ENCODE measurements at regions not wholly inside any gene's neighbourhood (a gene's known extent, or its start where the extent isn't known, plus 50 kb on each side); places are given as distances from the start of the nearest gene placed in this dataset.
"Not testable (repeated sequence)": the region's sequence is repeated elsewhere in the genome, so short reads cannot be mapped to it uniquely, and the experiment has no call there.

GRCh38 chr11:134665571-134666270 is 253.7 kb upstream of the B3GAT1 start:
- Histone ChIP-seq H3K27me3 (ENCODE audit: low read depth) (no peaks in the 10 kb centered on the region), H3K4me3 (no peak overlapping the region), H3K4me1 (no peaks in the 10 kb centered on the region), H3K9me3 (no peaks in the 10 kb centered on the region), H3K36me3 (replicated peaks) (no peaks in the 10 kb centered on the region)
- DNase-seq (ENCODE audit: low spot score in 2 of 2): no peak
- in situ Hi-C loops (cut with MboI; ENCODE audit: low sequenced_read_pairs): no loop called here

- DNase-seq (ENCODE audit: low spot score in 2 of 2): no peak
- H3K9me3 ChIP-seq: no peaks in the 10 kb centered on the region
- no peaks in the 10 kb centered on the region for H3K36me3 ChIP-seq (replicated peaks)
- H3K4me1 ChIP-seq: no peaks in the 10 kb centered on the region
- in situ Hi-C loops (cut with MboI; ENCODE audit: low sequenced_read_pairs): no loop called here
- no peak overlapping the region for H3K4me3 ChIP-seq
- no peaks in the 10 kb centered on the region for H3K27me3 ChIP-seq (ENCODE audit: low read depth)
Observed at GRCh38 chr11:134665188-134665535, 253.1 kb upstream of the B3GAT1 start.

- in situ Hi-C loops (cut with MboI; ENCODE audit: low sequenced_read_pairs): no loop called here
- Histone ChIP-seq H3K4me3 (no peak overlapping the region), H3K9me3 (no peaks in the 10 kb centered on the region), H3K27me3 (ENCODE audit: low read depth) (no peaks in the 10 kb centered on the region), H3K36me3 (replicated peaks) (no peaks in the 10 kb centered on the region), H3K4me1 (no peaks in the 10 kb centered on the region)
- no peak for DNase-seq (ENCODE audit: low spot score in 2 of 2)
Observed at GRCh38 chr11:134664447-134665187, 252.6 kb upstream of the B3GAT1 start.

- Histone ChIP-seq H3K4me3 (no peak overlapping the region), H3K4me1 (no peaks in the 10 kb centered on the region), H3K36me3 (replicated peaks) (no peaks in the 10 kb centered on the region), H3K27me3 (ENCODE audit: low read depth) (no peaks in the 10 kb centered on the region), H3K9me3 (no peaks in the 10 kb centered on the region)
- in situ Hi-C loops (cut with MboI; ENCODE audit: low sequenced_read_pairs): no loop called here
- DNase-seq (ENCODE audit: low spot score in 2 of 2): no peak
Observed at GRCh38 chr11:134663506-134664313, 251.7 kb upstream of the B3GAT1 start.

- in situ Hi-C loops (cut with MboI; ENCODE audit: low sequenced_read_pairs): no loop called here
- no peak for DNase-seq (ENCODE audit: low spot score in 2 of 2)
- no peak overlapping the region for H3K4me3 ChIP-seq
- no peaks in the 10 kb centered on the region for H3K27me3 ChIP-seq (ENCODE audit: low read depth)
- H3K9me3 ChIP-seq: no peaks in the 10 kb centered on the region
- no peaks in the 10 kb centered on the region for H3K4me1 ChIP-seq
- H3K36me3 ChIP-seq (replicated peaks): no peaks in the 10 kb centered on the region
Observed at GRCh38 chr11:134662629-134663360, 250.8 kb upstream of the B3GAT1 start.

GRCh38 chr11:134661660-134662059 is 249.6 kb upstream of the B3GAT1 start:
- H3K4me1 ChIP-seq: no peaks in the 10 kb centered on the region
- H3K4me3 ChIP-seq: no peak overlapping the region
- H3K9me3 ChIP-seq: no peaks in the 10 kb centered on the region
- in situ Hi-C loops (cut with MboI; ENCODE audit: low sequenced_read_pairs): no loop called here
- no peaks in the 10 kb centered on the region for H3K36me3 ChIP-seq (replicated peaks)
- DNase-seq (ENCODE audit: low spot score in 2 of 2): no peak
- no peaks in the 10 kb centered on the region for H3K27me3 ChIP-seq (ENCODE audit: low read depth)

- Histone ChIP-seq H3K4me3 (no peak overlapping the region), H3K9me3 (no peaks in the 10 kb centered on the region), H3K4me1 (no peaks in the 10 kb centered on the region), H3K36me3 (replicated peaks) (no peaks in the 10 kb centered on the region), H3K27me3 (ENCODE audit: low read depth) (no peaks in the 10 kb centered on the region)
- DNase-seq (ENCODE audit: low spot score in 2 of 2): no peak
- in situ Hi-C loops (cut with MboI; ENCODE audit: low sequenced_read_pairs): no loop called here
Observed at GRCh38 chr11:134660416-134660815, 248.4 kb upstream of the B3GAT1 start.

GRCh38 chr11:134659882-134660281 is 247.8 kb upstream of the B3GAT1 start:
- H3K27me3 ChIP-seq (ENCODE audit: low read depth): no peaks in the 10 kb centered on the region
- no peak overlapping the region for H3K4me3 ChIP-seq
- no peaks in the 10 kb centered on the region for H3K36me3 ChIP-seq (replicated peaks)
- no peaks in the 10 kb centered on the region for H3K9me3 ChIP-seq
- in situ Hi-C loops (cut with MboI; ENCODE audit: low sequenced_read_pairs): no loop called here
- H3K4me1 ChIP-seq: no peaks in the 10 kb centered on the region
- no peak for DNase-seq (ENCODE audit: low spot score in 2 of 2)

GRCh38 chr11:134658481-134659225 is 246.6 kb upstream of the B3GAT1 start:
- Histone ChIP-seq H3K4me3 (no peak overlapping the region), H3K27me3 (ENCODE audit: low read depth) (no peaks in the 10 kb centered on the region), H3K36me3 (replicated peaks) (no peaks in the 10 kb centered on the region), H3K4me1 (no peaks in the 10 kb centered on the region), H3K9me3 (no peaks in the 10 kb centered on the region)
- DNase-seq (ENCODE audit: low spot score in 2 of 2): no peak
- in situ Hi-C loops (cut with MboI; ENCODE audit: low sequenced_read_pairs): no loop called here

GRCh38 chr11:134657631-134658030 is 245.6 kb upstream of the B3GAT1 start:
- Histone ChIP-seq H3K9me3 (no peaks in the 10 kb centered on the region), H3K4me3 (no peak overlapping the region), H3K27me3 (ENCODE audit: low read depth) (no peaks in the 10 kb centered on the region), H3K4me1 (no peaks in the 10 kb centered on the region), H3K36me3 (replicated peaks) (no peaks in the 10 kb centered on the region)
- no peak for DNase-seq (ENCODE audit: low spot score in 2 of 2)
- in situ Hi-C loops (cut with MboI; ENCODE audit: low sequenced_read_pairs): no loop called here

- Histone ChIP-seq H3K4me1 (no peaks in the 10 kb centered on the region), H3K27me3 (ENCODE audit: low read depth) (no peaks in the 10 kb centered on the region), H3K4me3 (no peak overlapping the region), H3K9me3 (no peaks in the 10 kb centered on the region), H3K36me3 (replicated peaks) (no peaks in the 10 kb centered on the region)
- in situ Hi-C loops (cut with MboI; ENCODE audit: low sequenced_read_pairs): no loop called here
- DNase-seq (ENCODE audit: low spot score in 2 of 2): no peak
Observed at GRCh38 chr11:134656861-134657540, 245.0 kb upstream of the B3GAT1 start.

- H3K4me3 ChIP-seq; H3K9me3 ChIP-seq; DNase-seq (ENCODE audit: low spot score in 2 of 2); in situ Hi-C loops (cut with MboI; ENCODE audit: low sequenced_read_pairs); H3K4me1 ChIP-seq; H3K27me3 ChIP-seq (ENCODE audit: low read depth); H3K36me3 ChIP-seq (replicated peaks): not testable (repeated sequence)
Observed at GRCh38 chr11:134656086-134656840, 244.2 kb upstream of the B3GAT1 start.
